ENCODE measurements at regions not wholly inside any gene's neighbourhood (a gene's known extent, or its start where the extent isn't known, plus 50 kb on each side); places are given as distances from the start of the nearest gene placed in this dataset.
"Not testable (repeated sequence)": the region's sequence is repeated elsewhere in the genome, so short reads cannot be mapped to it uniquely, and the experiment has no call there.

- no peak for DNase-seq
Observed at GRCh38 chr3:81998907-81999306, 237.5 kb upstream of the GBE1 start.

DNA sequence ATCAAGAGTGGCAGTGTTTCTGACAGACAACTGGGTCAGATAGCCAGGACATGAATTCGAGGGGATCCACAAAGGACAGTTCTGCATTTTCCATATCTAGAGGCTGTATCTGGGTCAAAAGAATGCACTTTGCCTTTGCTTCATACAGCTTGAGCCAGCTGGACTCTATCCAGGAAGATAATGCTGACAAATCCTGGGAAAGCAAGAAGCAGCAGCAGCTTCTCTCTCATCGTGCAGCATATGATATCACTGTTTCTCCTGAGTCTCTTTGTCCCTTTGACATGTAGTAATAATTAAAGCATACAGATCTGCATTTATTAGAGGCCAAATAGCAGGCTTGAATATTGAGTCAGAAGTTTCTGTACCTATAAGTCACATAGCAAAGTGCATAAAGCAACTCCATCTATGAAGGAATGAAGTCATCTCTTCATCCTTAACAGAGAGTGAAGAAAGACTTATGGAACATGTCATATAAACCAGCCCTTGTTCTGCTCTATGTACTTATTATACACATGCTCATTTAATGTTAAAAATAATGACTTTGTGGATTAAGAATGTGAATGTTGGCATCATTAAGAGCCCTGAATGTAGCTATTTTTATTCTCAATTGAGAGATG, 236.8 kb upstream of the GBE1 start:
- DNase-seq, result no peak

- DNase-seq, result no peak
Observed at GRCh38 chr3:81997390-81997789, 235.9 kb upstream of the GBE1 start.

- no peak for DNase-seq
Observed at GRCh38 chr3:81995329-81995728, 233.9 kb upstream of the GBE1 start.

GRCh38 chr3:81989758-81990157, 228.3 kb upstream of the GBE1 start:
- no peak for DNase-seq

- no peak for DNase-seq
Observed at GRCh38 chr3:81989274-81989673, 227.8 kb upstream of the GBE1 start.

GRCh38 chr3:81987412-81987811, 226.0 kb upstream of the GBE1 start:
- DNase-seq, result not testable (repeated sequence)

DNA sequence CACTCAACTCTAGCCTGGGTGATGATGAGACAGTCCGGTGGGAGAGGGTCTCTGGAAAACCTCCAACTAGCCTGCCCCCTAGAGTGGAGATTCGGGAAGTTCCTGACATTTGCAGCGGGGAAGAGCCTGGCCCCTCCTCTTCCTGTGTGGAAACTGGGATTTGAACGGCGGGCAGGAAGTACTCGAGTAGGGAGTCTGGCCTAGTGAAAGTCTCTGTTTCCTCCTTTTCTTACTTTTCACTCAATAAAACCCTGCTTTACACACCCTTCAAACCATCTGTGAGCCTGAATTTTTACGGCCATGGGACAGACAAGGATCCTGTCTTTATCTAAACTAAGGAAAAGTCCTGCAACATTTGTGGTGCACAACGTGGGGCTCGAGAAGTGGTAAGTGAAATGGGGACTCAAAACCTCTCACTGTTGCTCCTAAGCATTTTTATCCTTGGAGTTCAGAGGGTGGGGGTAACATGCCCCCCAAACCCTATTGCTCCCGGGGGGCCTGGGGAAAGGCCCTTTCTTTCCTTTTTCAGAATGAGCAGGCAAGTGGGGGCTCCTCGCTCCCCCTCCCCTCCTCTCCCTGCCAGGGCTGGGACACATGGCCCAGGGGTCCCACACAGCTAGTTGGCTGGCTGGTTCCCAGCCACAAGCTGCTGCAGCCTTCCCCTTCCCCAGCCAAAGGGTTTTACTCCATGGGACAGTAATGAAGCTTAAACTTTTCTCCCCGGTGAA, 224.7 kb upstream of the GBE1 start:
- DNase-seq, result no peak

- no peak for DNase-seq
Observed at GRCh38 chr3:81983382-81983781, 221.9 kb upstream of the GBE1 start.

DNA sequence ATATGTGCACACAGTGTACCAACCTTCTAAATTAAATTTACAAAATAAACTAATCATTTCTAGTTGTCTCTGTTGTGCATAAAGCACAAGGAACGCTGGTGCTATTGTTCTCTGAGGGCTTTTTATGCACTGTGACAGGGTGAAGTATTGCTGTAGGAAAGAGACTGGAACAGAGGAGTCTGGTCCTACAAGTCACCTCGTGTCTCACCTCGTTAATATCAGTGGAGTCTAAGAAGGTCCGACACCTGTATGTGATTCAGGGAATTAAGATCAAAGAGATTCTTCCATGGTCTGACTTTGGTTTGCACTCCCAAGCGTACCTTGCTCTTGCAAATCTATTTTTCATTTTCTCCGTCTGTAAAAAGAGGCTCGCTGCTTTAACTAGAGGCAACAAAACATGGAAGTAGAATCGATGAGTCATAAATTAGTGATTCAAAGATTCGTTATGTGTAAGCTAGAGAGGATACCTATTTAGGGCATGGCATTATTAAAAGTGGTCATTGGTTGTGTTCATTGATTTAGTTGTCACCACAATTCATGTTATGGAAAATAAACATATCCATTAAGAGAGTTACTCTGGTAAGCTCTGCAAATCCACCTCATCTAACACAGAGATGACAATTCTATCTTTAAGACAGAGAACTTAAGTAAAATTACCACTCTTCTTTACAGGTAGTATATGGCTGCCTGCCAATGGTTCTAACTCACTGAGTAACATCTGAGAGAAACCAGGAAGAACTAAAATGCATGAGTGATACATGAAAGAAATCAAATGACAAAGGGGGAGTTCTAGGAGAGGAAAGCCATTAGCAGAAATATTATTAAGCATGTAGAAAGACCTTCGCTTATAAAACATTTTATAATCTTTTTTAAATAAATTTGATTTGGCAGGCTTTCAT, 219.4 kb upstream of the GBE1 start:
- DNase-seq, result no peak

GRCh38 chr3:81974751-81975150, 213.3 kb upstream of the GBE1 start:
- DNase-seq, result no peak

DNA sequence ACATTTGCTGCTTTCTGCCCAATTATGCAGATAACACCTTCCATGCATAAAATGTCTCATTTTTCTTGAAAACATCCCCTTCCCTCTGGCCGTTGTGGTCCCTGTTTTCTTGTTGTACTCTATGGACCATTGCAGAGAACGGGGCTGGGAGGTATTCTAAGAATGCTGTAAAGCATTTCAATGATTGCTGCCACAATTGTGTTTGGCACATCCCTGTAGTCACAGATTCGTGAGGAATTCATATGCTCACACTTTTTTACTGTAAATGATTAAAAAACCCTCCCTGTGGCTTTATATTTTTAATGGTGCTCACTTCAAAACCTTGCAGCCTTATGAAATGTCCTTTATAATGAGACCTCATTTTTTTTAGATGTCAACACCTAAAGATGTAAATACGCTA, 207.2 kb upstream of the GBE1 start:
- DNase-seq, result no peak

GRCh38 chr3:81967393-81967792, 205.9 kb upstream of the GBE1 start:
- DNase-seq, result no peak

- no peak for DNase-seq
Observed at GRCh38 chr3:81965696-81966095, 204.3 kb upstream of the GBE1 start.

DNA sequence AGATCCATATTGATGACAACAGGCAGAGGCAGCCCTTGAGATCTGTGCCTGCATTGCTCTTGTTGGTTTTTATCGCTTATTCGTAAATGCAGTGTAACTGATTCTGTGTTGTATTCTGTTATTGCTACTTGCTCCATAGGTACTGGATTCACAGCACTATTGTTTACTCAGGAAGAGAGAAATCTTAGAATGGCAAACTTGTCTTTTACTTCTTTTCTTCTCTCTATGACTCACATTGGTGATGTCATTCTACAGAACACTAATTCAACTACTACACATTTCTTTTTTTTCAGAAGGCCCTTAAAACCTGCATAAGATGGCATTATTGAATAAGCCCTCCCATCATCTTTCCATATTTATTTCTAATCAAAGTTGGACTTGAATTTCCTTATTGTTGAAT, 201.0 kb upstream of the GBE1 start:
- DNase-seq, result no peak

- no peak for DNase-seq
Observed at GRCh38 chr3:81958972-81959640, 197.7 kb upstream of the GBE1 start.

- no peak for DNase-seq
Observed at GRCh38 chr3:81955878-81956277, 194.4 kb upstream of the GBE1 start.

- no peak for DNase-seq
Observed at GRCh38 chr3:81953111-81953510, 191.7 kb upstream of the GBE1 start.

GRCh38 chr3:81952141-81952540, 190.7 kb upstream of the GBE1 start:
- DNase-seq, result no peak

DNA sequence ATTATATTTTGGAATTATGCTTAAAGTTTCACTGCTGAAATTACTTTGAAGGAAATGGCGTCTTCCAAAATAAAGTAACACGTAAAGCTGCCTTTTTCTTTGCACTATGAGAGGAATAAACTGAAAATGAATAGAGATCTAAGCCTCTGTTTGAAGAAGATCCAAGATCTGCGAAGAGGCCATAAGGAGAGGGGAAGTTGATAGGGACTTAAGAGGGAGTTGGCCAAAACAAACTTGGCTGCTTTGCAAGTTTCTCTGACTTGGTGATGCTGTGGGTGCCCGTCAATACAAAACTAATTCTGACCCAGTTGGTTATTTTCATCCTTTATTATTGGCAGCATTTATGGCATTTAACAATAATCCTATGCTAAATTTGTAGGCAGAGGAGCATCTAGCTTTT, 190.2 kb upstream of the GBE1 start:
- DNase-seq, result no peak

DNA sequence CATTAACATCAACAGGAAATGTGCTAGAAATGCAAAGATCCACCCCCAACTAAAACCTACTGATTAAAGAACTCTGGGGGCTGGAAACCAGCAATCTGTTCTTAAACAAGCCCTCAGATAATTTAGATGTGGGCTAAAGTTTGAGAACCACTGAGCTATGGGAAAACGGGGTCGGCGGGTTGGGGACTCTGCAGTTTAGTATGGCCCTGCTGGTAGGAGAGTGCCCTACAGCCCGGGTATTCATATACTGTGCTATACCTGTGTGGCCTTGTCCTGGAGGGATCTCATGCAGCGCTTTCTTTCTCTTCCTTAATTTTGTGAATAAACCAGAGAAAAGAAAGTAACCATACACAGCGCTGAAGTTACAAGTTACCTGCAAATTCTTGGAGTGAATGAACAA, 189.7 kb upstream of the GBE1 start:
- no peak for DNase-seq

DNA sequence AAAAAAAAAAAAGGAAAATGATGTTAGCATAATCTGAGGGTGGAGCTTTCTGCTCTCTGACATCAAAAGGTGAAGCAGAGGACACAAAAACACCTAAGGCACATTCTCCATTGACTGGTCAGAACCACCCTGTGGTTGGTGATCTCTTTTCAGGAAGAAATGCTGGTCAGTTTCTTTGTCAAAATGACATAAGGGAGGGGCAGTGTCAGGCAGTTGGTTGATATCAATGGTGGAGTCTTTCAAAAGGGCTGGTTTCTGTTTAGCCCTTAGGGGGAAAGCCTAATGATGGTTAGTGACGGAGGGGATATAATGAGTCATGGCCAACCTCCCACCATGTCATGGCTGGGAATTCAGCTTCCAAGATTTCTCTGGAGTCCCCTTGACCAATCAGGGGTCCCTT, 185.9 kb upstream of the GBE1 start:
- DNase-seq, result no peak

- DNase-seq, result no peak
Observed at GRCh38 chr3:81938681-81939080, 177.2 kb upstream of the GBE1 start.
